Hepatocyte (in vitro differentiated cells): ENCODE measurements at regions not wholly inside any gene's neighbourhood (a gene's known extent, or its start where the extent isn't known, plus 50 kb on each side); places are given as distances from the start of the nearest gene placed in this dataset.

Experiments used
- CTCF ChIP-seq: fragments of 200-600 bp; sonication (generic); IDR thresholded peaks from 2 replicates; pipeline ENCODE4 v1.5.1; 2016; ENCODE audit warnings: antibody characterized with exemption, mild to moderate bottlenecking; ENCODE audit not compliant: poor library complexity
- EZH2 ChIP-seq: fragments of 200-600 bp; sonication (generic); IDR thresholded peaks from 2 replicates; pipeline ENCODE4 v1.6.1; 2016; ENCODE audit warnings: antibody characterized with exemption, mild to moderate bottlenecking, borderline replicate concordance

GRCh38 chr5:144882739-144883283 lies 712.1 kb downstream of the KCTD16 start:
- TF ChIP-seq EZH2 (no peak), CTCF (no peak)
